ENCODE measurements at regions not wholly inside any gene's neighbourhood (a gene's known extent, or its start where the extent isn't known, plus 50 kb on each side); places are given as distances from the start of the nearest gene placed in this dataset.

GRCh38 chr9:129289131-129289731 lies 111.2 kb upstream of the IER5L start:
- Histone ChIP-seq H3K36me3 (ENCODE audit: insufficient read depth, low read length) (no peaks in the 10 kb centered on the region), H3K4me1 (ENCODE audit: insufficient read depth, low read length) (peaks cover 16% of the 10 kb centered on the region; the same call in 1 of the 2 replicates), H3K9ac (ENCODE audit: low read depth, low read length) (no peak overlapping the region), H3K9me3 (ENCODE audit: control insufficient read depth, insufficient read depth, low read length) (no peaks in the 10 kb centered on the region)

- no peaks in the 10 kb centered on the region for H3K9me3 ChIP-seq (ENCODE audit: control insufficient read depth, insufficient read depth, low read length)
- no peak overlapping the region for H3K9ac ChIP-seq (ENCODE audit: low read depth, low read length)
- H3K36me3 ChIP-seq (ENCODE audit: insufficient read depth, low read length) = no peaks in the 10 kb centered on the region
- peaks cover 21% of the 10 kb centered on the region; the same call in 1 of the 2 replicates for H3K4me1 ChIP-seq (ENCODE audit: insufficient read depth, low read length)
Measured at GRCh38 chr9:129287619-129288305, 109.7 kb upstream of the IER5L start.

GRCh38 chr9:129285979-129286772 lies 108.1 kb upstream of the IER5L start:
- no peaks in the 10 kb centered on the region for H3K9me3 ChIP-seq (ENCODE audit: control insufficient read depth, insufficient read depth, low read length)
- peaks cover 32% of the 10 kb centered on the region for H3K4me1 ChIP-seq (ENCODE audit: insufficient read depth, low read length)
- no peak overlapping the region for H3K9ac ChIP-seq (ENCODE audit: low read depth, low read length)
- no peaks in the 10 kb centered on the region for H3K36me3 ChIP-seq (ENCODE audit: insufficient read depth, low read length)

- peaks cover 32% of the 10 kb centered on the region for H3K4me1 ChIP-seq (ENCODE audit: insufficient read depth, low read length)
- H3K9ac ChIP-seq (ENCODE audit: low read depth, low read length) = no peak overlapping the region
- H3K36me3 ChIP-seq (ENCODE audit: insufficient read depth, low read length) = no peaks in the 10 kb centered on the region
- H3K9me3 ChIP-seq (ENCODE audit: control insufficient read depth, insufficient read depth, low read length) = no peaks in the 10 kb centered on the region
Measured at GRCh38 chr9:129285382-129285781, 107.3 kb upstream of the IER5L start.

- Histone ChIP-seq H3K4me1 (ENCODE audit: insufficient read depth, low read length) (peaks cover 32% of the 10 kb centered on the region), H3K36me3 (ENCODE audit: insufficient read depth, low read length) (no peaks in the 10 kb centered on the region), H3K9ac (ENCODE audit: low read depth, low read length) (no peak overlapping the region), H3K9me3 (ENCODE audit: control insufficient read depth, insufficient read depth, low read length) (no peaks in the 10 kb centered on the region)
Measured at GRCh38 chr9:129284607-129285291, 106.7 kb upstream of the IER5L start.

- Histone ChIP-seq H3K36me3 (ENCODE audit: insufficient read depth, low read length) (no peaks in the 10 kb centered on the region), H3K4me1 (ENCODE audit: insufficient read depth, low read length) (peaks cover 29% of the 10 kb centered on the region), H3K9ac (ENCODE audit: low read depth, low read length) (no peak overlapping the region), H3K9me3 (ENCODE audit: control insufficient read depth, insufficient read depth, low read length) (no peaks in the 10 kb centered on the region)
Measured at GRCh38 chr9:129283705-129284606, 105.9 kb upstream of the IER5L start.

GRCh38 chr9:129283291-129283691 lies 105.2 kb upstream of the IER5L start:
- Histone ChIP-seq H3K36me3 (ENCODE audit: insufficient read depth, low read length) (no peaks in the 10 kb centered on the region), H3K9ac (ENCODE audit: low read depth, low read length) (no peak overlapping the region; the same call in 1 of the 2 replicates), H3K4me1 (ENCODE audit: insufficient read depth, low read length) (peaks cover 31% of the 10 kb centered on the region), H3K9me3 (ENCODE audit: control insufficient read depth, insufficient read depth, low read length) (no peaks in the 10 kb centered on the region)

GRCh38 chr9:129282731-129283211 lies 104.7 kb upstream of the IER5L start:
- Histone ChIP-seq H3K9ac (ENCODE audit: low read depth, low read length) (peak overlapping the region; percentile 20; the same call in 1 of the 2 replicates), H3K36me3 (ENCODE audit: insufficient read depth, low read length) (no peaks in the 10 kb centered on the region), H3K4me1 (ENCODE audit: insufficient read depth, low read length) (peaks cover 27% of the 10 kb centered on the region), H3K9me3 (ENCODE audit: control insufficient read depth, insufficient read depth, low read length) (no peaks in the 10 kb centered on the region)

- Histone ChIP-seq H3K9me3 (ENCODE audit: control insufficient read depth, insufficient read depth, low read length) (no peaks in the 10 kb centered on the region), H3K9ac (ENCODE audit: low read depth, low read length) (peak overlapping the region; percentile 20; the same call in 1 of the 2 replicates), H3K4me1 (ENCODE audit: insufficient read depth, low read length) (peaks cover 24% of the 10 kb centered on the region), H3K36me3 (ENCODE audit: insufficient read depth, low read length) (no peaks in the 10 kb centered on the region)
Measured at GRCh38 chr9:129282272-129282671, 104.2 kb upstream of the IER5L start.

- Histone ChIP-seq H3K9me3 (ENCODE audit: control insufficient read depth, insufficient read depth, low read length) (no peaks in the 10 kb centered on the region), H3K9ac (ENCODE audit: low read depth, low read length) (no peak overlapping the region), H3K4me1 (ENCODE audit: insufficient read depth, low read length) (peaks cover 31% of the 10 kb centered on the region), H3K36me3 (ENCODE audit: insufficient read depth, low read length) (no peaks in the 10 kb centered on the region)
Measured at GRCh38 chr9:129281506-129282145, 103.6 kb upstream of the IER5L start.

- H3K4me1 ChIP-seq (ENCODE audit: insufficient read depth, low read length) = peaks cover 39% of the 10 kb centered on the region
- H3K9ac ChIP-seq (ENCODE audit: low read depth, low read length) = no peak overlapping the region
- H3K36me3 ChIP-seq (ENCODE audit: insufficient read depth, low read length) = no peaks in the 10 kb centered on the region
- H3K9me3 ChIP-seq (ENCODE audit: control insufficient read depth, insufficient read depth, low read length) = no peaks in the 10 kb centered on the region
Measured at GRCh38 chr9:129280623-129281271, 102.7 kb upstream of the IER5L start.

- peaks cover 45% of the 10 kb centered on the region for H3K4me1 ChIP-seq (ENCODE audit: insufficient read depth, low read length)
Measured at GRCh38 chr9:129280236-129280622, 102.2 kb upstream of the IER5L start.

More at GRCh38 chr9:129280236-129280622, 102.2 kb upstream of the IER5L start:
- Histone ChIP-seq H3K36me3 (ENCODE audit: insufficient read depth, low read length) (no peaks in the 10 kb centered on the region), H3K9me3 (ENCODE audit: control insufficient read depth, insufficient read depth, low read length) (no peaks in the 10 kb centered on the region), H3K9ac (ENCODE audit: low read depth, low read length) (no peak overlapping the region)

Measured in ES-I3 (cell line).